Endothelial cell of umbilical vein (primary cell): ENCODE measurements at regions not wholly inside any gene's neighbourhood (a gene's known extent, or its start where the extent isn't known, plus 50 kb on each side); places are given as distances from the start of the nearest gene placed in this dataset.

Experiments
- CTCF ChIP-seq, 2 donors: IDR thresholded peaks; 1 replicate in 1 of 2; 2 replicates in 1 of 2; pipeline ENCODE4 v1.5.1; 2011; ENCODE audit warnings: low read length in 2 of 2, mild to moderate bottlenecking in 2 of 2, moderate library complexity in 2 of 2, control low read depth in 1 of 2, inconsistent platforms in 1 of 2, low read depth in 1 of 2; ENCODE audit not compliant: insufficient read depth in 1 of 2; ENCODE audit errors: extremely low read depth in 1 of 2
- EZH2 ChIP-seq: IDR thresholded peaks from 2 replicates; pipeline ENCODE4 v1.6.1; 2012; ENCODE audit warnings: borderline replicate concordance, low read depth, mild to moderate bottlenecking, moderate library complexity, low read length, inconsistent platforms; ENCODE audit not compliant: severe bottlenecking
- FOS ChIP-seq: IDR thresholded peaks from 2 replicates; pipeline ENCODE4 v1.6.1; 2011; ENCODE audit warnings: mild to moderate bottlenecking, low read length, moderate library complexity, borderline replicate concordance; ENCODE audit not compliant: insufficient read depth
- GATA2 ChIP-seq: IDR thresholded peaks from 2 replicates; pipeline ENCODE4 v1.7.0; 2011; ENCODE audit warnings: low read depth, mild to moderate bottlenecking, moderate library complexity, mixed read lengths, low read length; ENCODE audit not compliant: insufficient read length, insufficient read depth
- JUN ChIP-seq: IDR thresholded peaks from 2 replicates; pipeline ENCODE4 v1.6.1; 2011; ENCODE audit warnings: borderline replicate concordance, low read depth; ENCODE audit not compliant: insufficient read length, insufficient read depth
- MAX ChIP-seq: IDR thresholded peaks from 2 replicates; pipeline ENCODE4 v1.6.1; 2011; ENCODE audit not compliant: insufficient read depth, insufficient read length
- POLR2A ChIP-seq: IDR thresholded peaks from 2 replicates; pipeline ENCODE4 v1.6.1; 2012; ENCODE audit warnings: low read depth, mild to moderate bottlenecking, control low read depth, low read length
- POLR2AphosphoS5 ChIP-seq: IDR thresholded peaks from 2 replicates; pipeline ENCODE4 v1.6.1; 2012; ENCODE audit warnings: low read depth, mild to moderate bottlenecking, control low read depth, low read length, moderate library complexity; ENCODE audit not compliant: insufficient read depth

- no peak for TF ChIP-seq CTCF (IDR thresholded peaks at IDR 0.05; ENCODE audit: extremely low read depth in 1 of 2, insufficient read depth in 1 of 2, low read depth in 1 of 2, low read length in 2 of 2)
- no peak for TF ChIP-seq EZH2
- no peak for TF ChIP-seq POLR2A
- TF ChIP-seq MAX, result no peak
- TF ChIP-seq GATA2, result no peak
- TF ChIP-seq POLR2AphosphoS5, result no peak
- no peak for TF ChIP-seq JUN
- TF ChIP-seq FOS, result no peak
Measured at GRCh38 chr5:39720136-39720535, 295.4 kb upstream of the DAB2 start.
